ENCODE measurements at regions not wholly inside any gene's neighbourhood (a gene's known extent, or its start where the extent isn't known, plus 50 kb on each side); places are given as distances from the start of the nearest gene placed in this dataset.

DNA sequence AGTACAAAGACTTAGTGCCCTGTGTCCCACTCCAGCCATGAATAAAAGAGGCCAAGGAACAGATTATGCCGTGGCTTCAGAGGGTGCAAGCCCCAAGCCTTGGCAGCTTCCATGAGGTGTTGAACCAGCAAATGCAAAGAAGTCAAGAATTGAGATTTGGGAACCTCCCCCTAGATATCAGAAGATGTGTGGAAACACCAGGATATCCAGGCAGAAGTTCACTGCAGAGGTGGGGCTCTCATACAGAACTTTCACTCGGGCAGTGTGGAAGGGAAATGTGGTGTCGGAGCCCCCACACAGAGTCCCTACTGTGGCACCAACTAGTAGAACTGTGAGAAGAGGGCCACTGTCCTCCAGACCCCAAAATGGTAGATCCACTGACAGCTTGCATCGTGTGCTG, 2421.4 kb downstream of the PCDH9 start:
- Mint-ChIP-seq H3K4me1 (ENCODE audit: low read depth, unreplicated experiment) (no peaks in the 10 kb centered on the region), H3K36me3 (ENCODE audit: low read depth, unreplicated experiment) (no peaks in the 10 kb centered on the region), H3K9me3 (ENCODE audit: unreplicated experiment) (peaks cover 4% of the 10 kb centered on the region), H3K27me3 (ENCODE audit: low read depth, unreplicated experiment) (no peaks in the 10 kb centered on the region), H3K27ac (ENCODE audit: unreplicated experiment) (no peak overlapping the region), H3K4me3 (ENCODE audit: unreplicated experiment) (no peak overlapping the region)
- FAIRE-seq: no peak
- no peak overlapping the region for H3K9ac ChIP-seq (ENCODE audit: low read length)
- no peak overlapping the region for H2AFZ ChIP-seq (ENCODE audit: low read depth, low read length)
- no peaks in the 10 kb centered on the region for H4K20me1 ChIP-seq (ENCODE audit: insufficient read depth, low read length)
- H3K4me2 ChIP-seq (ENCODE audit: low read length): no peak overlapping the region
- no peaks in the 10 kb centered on the region for H3K79me2 ChIP-seq (ENCODE audit: insufficient read depth, low read length)
- DNase-seq (ENCODE audit: low read depth): no peak
- TF ChIP-seq CTCF (IDR thresholded peaks at IDR 0.05; ENCODE audit: insufficient read depth, low read depth, low read length) (no peak), EZH2 (IDR thresholded peaks at IDR 0.05; ENCODE audit: insufficient read depth, low read length) (no peak)
- H3K4me3 ChIP-seq (ENCODE audit: insufficient read depth, low read depth, low read length): no peak overlapping the region
- peaks cover 3% of the 10 kb centered on the region for H3K9me3 ChIP-seq (ENCODE audit: insufficient read depth, low read depth, low read length)
- H3K36me3 ChIP-seq (ENCODE audit: insufficient read depth, low read length): no peaks in the 10 kb centered on the region
- no peaks in the 10 kb centered on the region for H3K4me1 ChIP-seq (ENCODE audit: insufficient read depth, low read length)
- H3K27me3 ChIP-seq (ENCODE audit: insufficient read depth, low read length): no peaks in the 10 kb centered on the region
- no peak overlapping the region for H3K27ac ChIP-seq (ENCODE audit: low read depth, low read length)

- TF ChIP-seq EZH2 (IDR thresholded peaks at IDR 0.05; ENCODE audit: insufficient read depth, low read length) (no peak), CTCF (IDR thresholded peaks at IDR 0.05; ENCODE audit: insufficient read depth, low read depth, low read length) (no peak)
- H3K27ac Mint-ChIP-seq (ENCODE audit: unreplicated experiment): no peak overlapping the region
- H3K36me3 Mint-ChIP-seq (ENCODE audit: low read depth, unreplicated experiment): no peaks in the 10 kb centered on the region
- H3K9me3 ChIP-seq (ENCODE audit: insufficient read depth, low read depth, low read length): no peaks in the 10 kb centered on the region
- H3K4me3 Mint-ChIP-seq (ENCODE audit: unreplicated experiment): no peak overlapping the region
- no peak overlapping the region for H3K9ac ChIP-seq (ENCODE audit: low read length)
- H4K20me1 ChIP-seq (ENCODE audit: insufficient read depth, low read length): no peaks in the 10 kb centered on the region
- H3K4me1 Mint-ChIP-seq (ENCODE audit: low read depth, unreplicated experiment): no peaks in the 10 kb centered on the region
- no peaks in the 10 kb centered on the region for H3K27me3 ChIP-seq (ENCODE audit: insufficient read depth, low read length)
- no peaks in the 10 kb centered on the region for H3K9me3 Mint-ChIP-seq (ENCODE audit: unreplicated experiment)
- H3K27me3 Mint-ChIP-seq (ENCODE audit: low read depth, unreplicated experiment): no peaks in the 10 kb centered on the region
- no peak overlapping the region for H3K27ac ChIP-seq (ENCODE audit: low read depth, low read length)
- no peaks in the 10 kb centered on the region for H3K4me1 ChIP-seq (ENCODE audit: insufficient read depth, low read length)
- FAIRE-seq (no peak), DNase-seq (ENCODE audit: low read depth) (no peak)
- H3K36me3 ChIP-seq (ENCODE audit: insufficient read depth, low read length): no peaks in the 10 kb centered on the region
- no peak overlapping the region for H3K4me2 ChIP-seq (ENCODE audit: low read length)
- H2AFZ ChIP-seq (ENCODE audit: low read depth, low read length): no peak overlapping the region
- H3K79me2 ChIP-seq (ENCODE audit: insufficient read depth, low read length): no peaks in the 10 kb centered on the region
- H3K4me3 ChIP-seq (ENCODE audit: insufficient read depth, low read depth, low read length): no peak overlapping the region
Measured at GRCh38 chr13:64801768-64802167, 2428.4 kb downstream of the PCDH9 start.

- Histone ChIP-seq H3K27me3 (ENCODE audit: insufficient read depth, low read length) (no peaks in the 10 kb centered on the region), H2AFZ (ENCODE audit: low read depth, low read length) (no peak overlapping the region), H3K4me3 (ENCODE audit: insufficient read depth, low read depth, low read length) (no peak overlapping the region), H3K4me1 (ENCODE audit: insufficient read depth, low read length) (no peaks in the 10 kb centered on the region), H3K36me3 (ENCODE audit: insufficient read depth, low read length) (no peaks in the 10 kb centered on the region), H3K9me3 (ENCODE audit: insufficient read depth, low read depth, low read length) (no peaks in the 10 kb centered on the region), H3K9ac (ENCODE audit: low read length) (no peak overlapping the region), H3K79me2 (ENCODE audit: insufficient read depth, low read length) (no peaks in the 10 kb centered on the region), H3K27ac (ENCODE audit: low read depth, low read length) (no peak overlapping the region), H3K4me2 (ENCODE audit: low read length) (no peak overlapping the region), H4K20me1 (ENCODE audit: insufficient read depth, low read length) (no peaks in the 10 kb centered on the region)
- Mint-ChIP-seq H3K9me3 (ENCODE audit: unreplicated experiment) (no peaks in the 10 kb centered on the region), H3K4me1 (ENCODE audit: low read depth, unreplicated experiment) (no peaks in the 10 kb centered on the region), H3K27ac (ENCODE audit: unreplicated experiment) (no peak overlapping the region), H3K4me3 (ENCODE audit: unreplicated experiment) (no peak overlapping the region), H3K36me3 (ENCODE audit: low read depth, unreplicated experiment) (no peaks in the 10 kb centered on the region), H3K27me3 (ENCODE audit: low read depth, unreplicated experiment) (no peaks in the 10 kb centered on the region)
- FAIRE-seq (no peak), DNase-seq (ENCODE audit: low read depth) (no peak)
- TF ChIP-seq CTCF (IDR thresholded peaks at IDR 0.05; ENCODE audit: insufficient read depth, low read depth, low read length) (no peak), EZH2 (IDR thresholded peaks at IDR 0.05; ENCODE audit: insufficient read depth, low read length) (no peak)
Measured at GRCh38 chr13:64798422-64798821, 2431.7 kb downstream of the PCDH9 start.

All from astrocyte (in vitro differentiated cells and primary cell).